Myocyte (in vitro differentiated cells): ENCODE measurements at regions not wholly inside any gene's neighbourhood (a gene's known extent, or its start where the extent isn't known, plus 50 kb on each side); places are given as distances from the start of the nearest gene placed in this dataset.
"Not testable (repeated sequence)": the region's sequence is repeated elsewhere in the genome, so short reads cannot be mapped to it uniquely, and the experiment has no call there.

Experiments used
- DNase-seq: peaks from one replicate; pipeline ENCODE4 v3.0.0-alpha.2; 2012; ENCODE audit warnings: low read depth

DNA sequence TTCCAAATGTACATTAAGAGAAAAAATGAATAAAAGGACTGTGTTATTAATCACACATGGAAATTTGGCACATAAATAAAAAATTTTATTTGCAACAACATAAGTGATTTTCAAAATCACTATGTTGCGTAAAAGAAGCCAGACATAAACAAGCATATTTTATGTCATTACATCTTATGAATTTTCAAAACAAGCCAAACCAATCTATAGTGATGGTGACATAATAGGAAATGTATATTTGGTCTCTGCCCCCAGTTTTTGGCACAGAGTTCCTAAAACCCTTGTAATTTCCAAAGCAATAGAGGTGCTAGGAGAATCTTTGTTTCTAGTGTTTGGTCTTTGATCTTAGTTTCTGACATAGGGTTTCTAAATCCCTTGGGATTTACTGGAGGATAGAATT is 543.3 kb downstream of the ZBBX start:
- no peak for DNase-seq

DNA sequence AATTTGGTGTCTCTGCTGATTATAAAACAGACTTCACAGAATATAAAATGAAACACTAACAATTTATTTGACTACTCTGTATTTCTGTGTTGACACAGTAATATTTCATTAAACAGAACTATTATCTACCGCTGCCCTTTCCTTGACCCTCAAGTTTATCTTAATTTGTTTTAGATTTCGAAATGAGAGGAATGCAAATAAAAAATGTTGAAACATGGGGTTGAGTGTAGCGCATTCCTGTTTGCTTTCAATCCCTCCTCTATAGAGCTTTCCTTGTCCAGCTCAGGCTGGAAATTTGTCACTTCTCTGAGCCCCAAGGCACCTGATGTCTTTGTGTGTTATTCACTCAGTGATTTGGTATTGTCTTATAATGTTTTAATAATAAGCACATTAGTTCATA is 550.2 kb downstream of the ZBBX start:
- no peak for DNase-seq

DNA sequence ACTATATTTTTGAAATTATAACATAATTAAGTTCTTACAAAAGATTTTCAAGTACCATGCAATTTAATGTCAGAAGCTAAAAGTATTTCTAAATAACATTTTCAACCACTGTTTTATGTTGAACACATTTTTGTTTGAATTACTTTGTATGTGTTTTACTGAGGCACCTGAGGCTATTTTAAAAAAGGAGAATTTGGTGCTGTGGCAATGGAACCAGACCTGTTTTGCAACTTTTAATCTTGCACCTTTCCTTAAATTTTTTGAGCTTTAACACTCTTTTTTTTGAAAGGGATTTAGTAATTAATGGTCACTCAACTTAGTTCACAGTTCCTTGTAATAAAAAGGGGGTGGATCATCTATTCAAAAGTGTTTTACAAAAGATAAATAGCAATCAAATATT is 561.6 kb downstream of the ZBBX start:
- DNase-seq, result no peak

DNA sequence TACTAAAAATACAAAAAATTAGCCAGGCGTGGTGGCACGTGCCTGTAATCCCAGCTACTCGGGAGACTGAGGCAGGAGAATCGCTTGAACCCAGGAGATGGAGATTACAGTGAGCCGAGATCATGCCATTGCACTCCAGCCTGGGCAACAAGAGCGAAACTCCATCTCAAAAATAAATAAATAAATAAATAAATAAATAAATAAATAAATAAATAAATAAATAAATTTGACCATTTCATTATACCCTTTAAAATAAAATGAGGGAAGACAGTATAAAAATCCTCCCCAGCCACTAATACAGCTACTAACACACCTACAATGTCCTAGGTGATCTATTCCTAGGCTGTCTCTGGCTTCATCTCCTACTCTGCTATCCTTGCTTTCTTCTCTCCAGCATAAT is 562.8 kb downstream of the ZBBX start:
- DNase-seq, result not testable (repeated sequence)

DNA sequence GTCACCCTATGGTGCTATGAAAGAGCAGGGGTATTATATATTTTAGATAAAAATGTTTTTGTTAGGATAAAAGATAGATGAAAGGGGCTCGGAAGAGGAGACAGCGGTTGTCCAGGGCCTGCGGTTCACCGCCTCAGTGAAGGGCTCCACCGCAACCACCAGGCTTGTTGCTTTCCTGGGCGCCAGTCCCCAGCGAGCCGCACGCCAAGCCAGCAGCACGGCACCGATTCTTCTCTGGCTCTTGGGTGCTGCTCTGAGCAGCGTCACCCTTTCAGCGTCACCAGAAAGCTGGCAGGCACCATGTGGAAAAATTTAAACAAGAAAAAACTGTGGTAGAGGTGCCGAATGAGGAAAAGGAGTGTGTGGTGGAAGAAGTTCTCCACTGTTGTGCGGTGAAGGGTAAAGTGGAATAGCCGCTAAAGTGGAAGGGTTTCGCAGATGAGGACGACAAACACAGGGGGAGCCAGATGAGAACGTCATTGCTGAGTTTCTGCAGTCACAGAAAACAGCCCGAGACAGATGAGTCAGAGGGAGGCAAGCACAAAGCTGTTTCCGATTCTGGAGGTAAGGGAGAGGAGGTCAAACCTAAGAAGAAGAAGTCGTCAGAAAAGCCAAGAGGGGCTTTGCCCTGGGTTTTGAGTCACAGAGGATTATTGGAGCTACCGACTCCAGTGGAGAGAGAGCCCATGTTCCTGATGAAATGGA is 569.2 kb downstream of the ZBBX start:
- no peak for DNase-seq

DNA sequence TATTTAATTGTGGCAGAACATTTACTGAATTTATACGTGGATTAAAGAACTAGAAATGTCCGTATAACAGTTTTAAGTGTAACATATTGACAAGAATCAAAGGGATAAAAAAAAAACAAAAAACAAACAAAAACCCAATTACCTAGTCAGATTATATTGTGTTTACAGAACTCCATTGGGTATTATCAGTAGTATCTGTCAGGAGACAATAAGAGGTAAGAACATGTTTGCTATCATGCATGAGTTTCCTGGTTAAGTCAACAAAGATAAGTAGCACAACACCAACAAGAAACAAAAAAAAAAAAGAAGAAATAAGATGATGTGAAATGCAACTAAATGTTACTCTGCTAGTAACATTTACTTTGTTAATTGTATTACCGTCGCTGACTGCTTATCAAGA is 570.6 kb downstream of the ZBBX start:
- DNase-seq, result no peak

DNA sequence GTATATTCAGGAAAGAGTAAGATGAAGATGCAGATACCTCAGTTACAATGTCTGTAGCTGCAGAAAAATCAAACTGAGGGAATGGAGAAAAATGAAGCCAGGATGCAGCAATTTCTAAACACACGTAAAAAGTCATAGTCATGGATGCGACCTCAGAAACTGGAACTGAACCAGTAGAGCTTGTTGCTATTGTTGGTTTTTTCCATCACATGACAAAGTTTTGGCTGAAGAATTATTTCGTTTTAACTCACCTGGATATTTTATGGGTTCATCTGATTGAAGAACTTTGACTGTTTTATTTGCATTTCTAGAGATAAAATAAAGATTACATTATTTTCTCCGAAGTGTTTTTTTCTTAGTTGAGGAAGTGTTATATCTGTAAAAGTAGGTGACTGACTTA is 591.2 kb downstream of the ZBBX start:
- DNase-seq, result no peak

DNA sequence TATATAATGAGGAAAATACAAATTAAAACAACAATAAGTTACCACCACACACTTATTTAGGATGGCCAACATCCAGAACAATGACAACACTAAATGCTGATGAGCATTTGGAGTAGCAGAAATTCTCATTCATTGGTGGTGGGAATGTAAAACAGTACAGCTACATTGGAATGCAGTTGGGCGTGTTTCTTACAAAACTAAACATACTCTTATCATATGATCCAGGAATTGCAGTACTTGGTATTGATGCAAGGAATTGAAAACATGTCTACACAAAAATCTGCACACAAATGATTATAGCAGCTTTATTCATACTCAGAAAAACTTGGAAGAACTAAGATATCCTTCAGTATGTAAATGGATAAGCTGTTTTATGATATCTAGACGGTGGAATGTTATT is 594.2 kb downstream of the ZBBX start:
- DNase-seq, result no peak

DNA sequence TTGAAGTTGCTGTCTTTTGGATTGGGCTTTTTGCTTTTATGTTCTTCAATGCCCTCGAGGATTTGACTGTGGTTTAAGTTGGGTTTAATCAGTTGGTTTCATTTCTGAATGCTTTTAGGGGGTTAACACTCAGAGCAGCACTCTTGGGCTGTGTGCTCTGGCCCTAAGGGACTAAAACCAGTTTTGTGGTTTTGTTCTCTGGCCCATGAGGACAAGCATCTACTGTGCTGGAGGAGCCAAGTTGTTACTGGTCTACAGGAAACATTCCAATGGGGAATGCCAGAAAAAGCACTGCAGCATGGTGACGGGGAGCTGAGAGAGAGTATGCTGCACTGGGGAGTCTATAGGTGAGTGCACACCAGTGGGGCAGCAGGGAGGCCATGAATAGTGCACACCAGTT is 596.9 kb downstream of the ZBBX start:
- DNase-seq, result no peak

DNA sequence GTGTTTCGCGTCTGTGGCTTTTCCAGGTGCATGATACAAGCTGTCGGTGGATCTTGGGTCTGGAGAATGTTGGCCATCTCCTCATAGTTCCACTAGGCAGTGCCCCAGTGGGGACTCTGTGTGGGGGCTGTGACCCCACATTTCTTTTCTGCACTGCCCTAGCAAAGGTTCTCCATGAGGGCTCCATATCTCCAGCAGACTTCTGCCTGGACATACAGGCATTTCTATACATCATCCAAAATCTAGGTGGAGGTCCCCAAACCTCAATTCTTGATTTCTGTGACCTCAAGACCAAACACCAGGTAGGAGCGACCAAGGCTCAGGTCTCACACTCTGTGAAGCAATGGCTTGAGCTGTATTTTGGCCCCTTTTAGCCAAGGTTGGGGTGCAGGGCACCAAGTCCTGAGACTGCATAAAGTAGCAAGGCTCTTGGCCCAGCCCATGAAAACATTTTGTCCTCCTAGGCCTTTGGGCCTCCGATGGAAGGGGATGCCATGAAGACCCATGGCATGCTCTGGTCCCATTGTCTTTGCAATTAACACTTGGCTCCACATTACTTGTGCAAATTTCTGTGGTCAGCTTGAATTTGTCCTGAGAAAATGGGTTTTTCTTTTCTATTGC is 615.3 kb downstream of the ZBBX start:
- no peak for DNase-seq

DNA sequence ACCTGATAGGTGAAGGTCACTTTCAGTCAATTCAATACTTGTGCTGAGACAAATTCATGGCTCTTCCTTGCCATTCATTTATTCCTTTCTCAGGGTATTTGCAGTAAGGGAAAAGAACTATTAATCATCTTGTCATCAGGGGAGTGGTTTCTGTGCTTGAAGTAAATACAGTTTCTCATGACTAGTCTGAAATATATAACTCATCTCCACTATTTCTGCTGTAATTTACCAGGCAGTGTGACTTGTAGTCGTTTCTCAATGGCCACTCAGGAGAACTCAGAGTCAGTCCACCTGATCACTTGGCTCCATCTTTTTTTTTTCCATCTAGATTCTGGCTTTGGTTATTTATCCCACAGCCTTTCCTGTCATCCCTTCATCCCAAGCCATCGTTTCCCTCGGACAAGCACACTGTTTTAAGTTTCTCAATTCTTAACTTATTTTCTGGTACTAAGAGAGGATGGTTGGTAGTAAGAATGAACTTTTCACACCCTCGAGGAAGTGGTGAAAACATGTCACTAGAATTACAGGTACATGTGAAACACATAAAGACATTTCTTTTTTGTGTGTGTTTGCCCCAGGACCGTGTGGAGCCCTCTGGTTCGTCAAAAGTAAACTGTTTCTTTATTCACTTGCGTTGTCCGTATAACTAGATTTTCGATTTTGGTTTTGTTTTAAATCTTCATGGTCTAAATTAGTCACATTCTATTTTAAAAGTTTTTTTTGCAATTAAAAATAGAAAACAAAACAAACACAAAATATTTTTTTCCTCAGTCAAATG is 620.2 kb downstream of the ZBBX start:
- DNase-seq, result no peak

DNA sequence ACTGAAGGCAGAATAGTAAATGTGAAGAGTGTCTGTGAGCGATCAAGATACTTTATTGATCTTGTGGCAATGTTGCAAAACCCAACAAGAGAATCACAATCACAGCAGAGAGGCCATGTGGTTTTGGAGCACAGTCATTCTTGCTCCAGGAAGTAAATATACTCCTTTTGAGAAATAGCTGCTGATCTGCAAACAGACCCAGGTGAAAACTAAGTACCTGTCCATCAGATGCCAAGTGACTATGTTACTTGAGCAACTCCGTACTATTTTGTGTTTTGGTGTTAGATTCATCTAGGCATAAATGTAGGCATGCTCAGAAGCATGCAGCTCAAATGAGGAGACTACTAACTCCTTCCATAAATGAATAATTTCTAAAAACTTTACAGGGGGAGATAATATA is 627.9 kb downstream of the ZBBX start:
- no peak for DNase-seq

DNA sequence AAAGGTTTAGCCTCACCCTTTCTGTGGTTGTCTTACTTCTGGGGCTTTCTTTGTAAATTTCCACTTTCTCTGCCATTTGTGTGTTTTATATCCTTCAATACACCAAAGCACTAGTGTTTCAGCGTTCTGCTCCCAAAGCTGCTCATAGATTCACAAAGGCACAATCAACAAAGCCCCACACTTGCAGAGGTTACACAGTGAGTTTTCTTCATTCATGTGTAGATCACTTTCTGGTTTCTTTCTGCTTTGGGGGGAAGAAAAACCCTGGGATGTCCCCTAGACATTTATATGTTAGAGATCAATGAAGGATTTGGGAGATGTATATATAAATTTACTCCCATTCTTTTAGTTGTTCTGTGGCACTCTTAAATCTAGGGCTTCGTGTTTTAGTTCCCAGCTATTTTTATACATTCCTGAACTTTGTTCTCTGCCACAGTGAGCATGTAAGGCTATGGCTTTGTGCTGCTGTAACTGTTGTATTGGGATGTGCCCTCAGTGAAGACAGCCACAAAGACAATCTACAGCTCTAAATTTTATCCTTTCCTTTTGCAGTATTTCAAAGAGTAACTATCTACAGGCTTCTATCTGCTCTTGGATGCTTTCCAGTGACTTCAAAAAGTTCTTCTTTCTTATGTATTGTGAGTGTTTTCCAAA is 636.5 kb downstream of the ZBBX start:
- DNase-seq, result no peak

DNA sequence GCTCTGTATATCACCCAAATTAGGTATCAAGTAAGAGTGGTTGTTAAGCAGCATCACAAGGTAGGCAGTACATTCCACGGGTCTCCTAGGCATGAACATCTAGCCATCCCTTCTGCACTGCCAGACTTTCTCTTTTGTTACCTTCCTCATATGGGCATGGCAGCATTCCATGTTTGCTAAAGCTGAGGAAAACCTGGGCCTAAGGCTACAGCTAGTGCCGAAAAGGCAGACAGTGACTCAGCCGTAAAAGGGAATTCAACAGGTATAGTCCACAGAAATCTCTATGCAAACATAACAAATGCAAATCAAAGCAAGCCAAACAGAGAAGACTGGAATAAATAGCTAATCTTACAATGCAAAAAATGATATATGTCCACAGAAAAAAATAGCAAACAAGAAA is 645.4 kb downstream of the ZBBX start:
- no peak for DNase-seq

DNA sequence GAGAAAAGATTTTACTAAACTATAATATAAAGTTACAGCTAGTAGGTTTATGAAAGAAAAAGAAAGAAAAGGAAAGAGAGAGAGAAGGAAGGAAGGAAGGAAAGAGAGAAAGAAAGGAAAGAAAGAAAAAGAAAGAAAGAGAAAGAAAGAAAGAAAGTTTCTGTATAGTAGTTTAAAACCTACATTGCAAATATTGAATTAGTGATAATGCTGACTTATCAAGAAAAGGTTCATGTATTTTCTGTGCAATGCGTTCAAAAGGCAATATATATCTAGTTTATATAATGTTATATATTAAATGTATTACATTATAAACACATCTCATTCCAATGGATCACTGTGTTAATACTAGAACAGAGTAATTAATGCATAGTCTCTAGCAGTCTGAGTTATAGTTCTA is 648.4 kb downstream of the ZBBX start:
- DNase-seq, result no peak

DNA sequence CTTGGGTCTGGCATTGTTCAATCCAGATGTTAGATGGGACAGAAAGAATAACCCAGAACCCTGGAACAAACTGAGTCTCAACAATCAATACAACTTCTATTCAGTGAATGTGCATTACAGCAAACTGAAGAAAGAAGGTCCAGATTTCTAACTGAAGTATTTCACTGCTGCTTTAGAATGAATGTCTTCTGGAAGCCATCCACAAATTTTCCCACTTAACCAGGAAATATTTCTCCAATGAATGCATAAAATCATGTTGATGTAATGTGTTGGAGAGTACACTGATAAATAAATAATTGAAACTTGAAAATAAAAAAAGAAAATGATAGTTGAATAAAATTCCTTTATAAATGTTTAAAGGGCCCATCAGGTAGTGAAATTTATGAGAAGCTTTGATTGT is 658.6 kb downstream of the ZBBX start:
- no peak for DNase-seq

DNA sequence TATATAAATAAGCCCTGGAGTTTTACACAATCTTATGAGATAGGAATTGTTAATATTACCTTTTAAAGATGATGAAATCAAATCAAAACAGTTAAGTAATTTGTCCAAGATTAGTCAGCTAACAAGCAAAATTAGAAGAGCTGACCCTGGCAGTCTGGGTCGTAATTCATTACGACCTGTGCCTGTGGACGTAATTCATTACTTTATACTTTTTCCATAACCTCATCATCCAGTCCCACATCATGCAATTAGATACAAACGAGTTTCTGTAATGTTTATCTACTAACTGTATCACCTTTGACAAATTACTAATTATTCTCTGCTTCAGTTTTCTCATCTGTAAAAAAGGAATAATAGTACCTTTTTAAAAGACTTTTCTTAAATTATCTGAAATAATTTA is 665.9 kb downstream of the ZBBX start:
- no peak for DNase-seq

DNA sequence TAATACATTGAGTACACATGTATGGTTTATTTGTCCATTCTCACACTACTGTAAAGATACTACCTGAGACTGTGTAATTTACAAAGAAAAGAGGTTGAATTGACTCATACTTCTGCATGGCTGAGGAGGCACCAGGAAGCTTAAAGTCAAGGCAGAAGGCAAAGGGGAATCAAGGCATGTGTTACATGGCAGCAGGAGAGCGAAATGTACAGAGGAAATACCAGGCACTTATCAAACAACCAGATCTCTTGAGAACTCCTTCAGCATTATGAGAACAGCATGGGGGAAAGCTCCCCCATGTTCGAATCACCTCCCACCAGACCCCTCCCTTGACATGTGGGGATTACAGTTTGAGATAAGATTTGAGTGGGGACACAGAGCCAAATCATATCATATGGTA is 666.3 kb downstream of the ZBBX start:
- no peak for DNase-seq

DNA sequence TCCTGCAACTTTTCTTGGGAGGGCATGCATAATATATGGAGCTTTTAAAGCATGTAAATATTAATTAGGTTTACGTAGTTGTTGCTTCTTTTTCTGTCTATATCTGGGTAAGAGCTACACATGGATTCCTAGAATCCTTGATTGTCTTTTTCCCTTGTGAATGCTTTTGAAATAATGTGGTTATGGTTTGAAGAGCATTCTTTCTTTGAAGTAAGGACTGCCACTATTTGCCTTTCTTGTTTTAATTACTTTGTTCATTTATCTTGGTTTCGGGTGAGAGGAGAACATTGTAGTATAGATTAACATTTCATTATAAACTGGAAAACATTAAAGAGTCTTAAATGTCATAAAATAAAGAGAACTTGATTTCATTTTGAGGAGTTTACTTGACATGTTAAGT is 674.0 kb downstream of the ZBBX start:
- DNase-seq, result no peak

DNA sequence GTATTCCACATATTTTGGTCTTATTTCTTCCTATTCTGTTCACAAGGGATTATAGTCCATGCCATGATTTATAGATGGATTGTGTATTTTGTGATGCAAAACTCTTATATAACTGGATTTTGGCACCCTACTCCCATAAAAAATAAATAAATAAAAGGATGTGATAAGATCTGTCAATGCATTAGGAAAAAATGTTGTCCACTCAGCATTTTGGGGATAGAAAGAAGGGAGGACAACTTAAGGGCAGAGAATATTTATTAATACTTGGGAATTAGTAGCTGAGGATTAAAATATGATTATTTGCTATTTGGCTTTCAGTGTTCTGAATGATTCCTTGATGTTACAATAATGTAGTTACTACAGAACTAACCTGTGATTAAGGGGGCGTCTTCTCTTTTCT is 682.6 kb downstream of the ZBBX start:
- no peak for DNase-seq

DNA sequence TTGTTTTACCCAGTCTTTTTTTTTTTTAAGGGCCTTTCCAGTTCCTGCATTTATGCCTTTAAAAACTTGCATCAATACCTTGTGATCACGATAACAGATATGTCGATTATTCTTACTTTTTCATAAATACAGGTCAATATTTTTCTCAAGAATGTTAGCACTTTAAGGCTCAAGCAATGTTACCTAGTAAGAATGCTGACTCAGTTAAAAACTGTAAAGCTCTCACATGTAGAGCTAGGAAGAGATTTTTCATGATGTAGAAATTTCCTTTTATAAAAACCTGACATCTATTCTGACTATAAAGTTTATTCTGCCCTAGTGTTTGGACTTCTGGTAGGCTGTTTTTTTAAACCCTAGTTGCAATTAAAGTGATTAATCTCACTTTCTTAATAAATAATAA is 684.0 kb downstream of the ZBBX start:
- no peak for DNase-seq

DNA sequence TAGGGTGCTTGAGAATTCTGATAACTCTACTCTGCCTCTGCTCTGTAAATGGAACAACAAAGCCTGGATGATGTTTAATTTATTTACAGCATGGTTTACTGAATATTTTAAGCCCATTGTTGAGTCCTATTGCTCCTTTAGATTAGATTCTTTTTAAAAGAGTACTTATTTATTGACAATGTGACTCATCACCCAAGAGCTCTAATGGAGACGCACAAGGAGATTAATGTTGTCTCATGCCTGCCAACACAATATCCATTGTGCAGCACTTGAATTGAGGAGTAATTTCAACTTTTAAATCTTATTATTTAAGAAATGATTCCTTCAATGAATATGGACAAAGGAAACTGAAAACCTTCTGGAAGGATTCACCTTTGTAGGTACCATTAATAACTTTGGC is 691.4 kb downstream of the ZBBX start:
- DNase-seq, result no peak
